ENCODE measurements at regions not wholly inside any gene's neighbourhood (a gene's known extent, or its start where the extent isn't known, plus 50 kb on each side); places are given as distances from the start of the nearest gene placed in this dataset.
"Not testable (repeated sequence)": the region's sequence is repeated elsewhere in the genome, so short reads cannot be mapped to it uniquely, and the experiment has no call there.

- Mint-ChIP-seq H3K4me1 (peaks cover 4% of the 10 kb centered on the region), H3K27ac (no peak overlapping the region), H3K27me3 (ENCODE audit: insufficient read depth) (no peaks in the 10 kb centered on the region), H3K4me3 (no peak overlapping the region), H3K9me3 (no peaks in the 10 kb centered on the region), H3K36me3 (ENCODE audit: low read depth) (no peaks in the 10 kb centered on the region)
- no peak overlapping the region for H3K9ac ChIP-seq (ENCODE audit: extremely low read depth, low read length, poor library complexity, severe bottlenecking)
- no peaks in the 10 kb centered on the region for H3K27me3 ChIP-seq (ENCODE audit: control insufficient read depth, insufficient read depth, low read length, poor library complexity, severe bottlenecking)
- peak; percentile 84 for TF ChIP-seq CTCF (conservative IDR thresholded peaks at IDR 0.05)
- H3K36me3 ChIP-seq (ENCODE audit: control insufficient read depth, insufficient read depth, low read length) = no peaks in the 10 kb centered on the region
- no peaks in the 10 kb centered on the region for H3K9me3 ChIP-seq (ENCODE audit: control insufficient read depth, low read length)
- no peaks in the 10 kb centered on the region for H3K4me1 ChIP-seq (ENCODE audit: control insufficient read depth, insufficient read depth, low read length)
- WGBS, 2 experiments (ENCODE audit: insufficient coverage in 1 of 2, insufficient read length in 1 of 2) = 58 to 80% methylated on average over 4 to 6 of the region's 6 CpGs
- H3K27ac ChIP-seq (ENCODE audit: low read depth, low read length) = no peak overlapping the region
- peak; percentile 92 for DNase-seq
- no peak overlapping the region for H3K4me3 ChIP-seq (ENCODE audit: low read length)
Measured at GRCh38 chr10:127649642-127650041, 87.3 kb upstream of the FOXI2 start.

GRCh38 chr10:127657056-127657455 is 79.9 kb upstream of the FOXI2 start:
- H3K4me3 ChIP-seq (ENCODE audit: low read length) = no peak overlapping the region
- WGBS, 2 experiments (ENCODE audit: insufficient coverage in 1 of 2, insufficient read length in 1 of 2) = 76 to 100% methylated on average over 1 of the region's 1 CpG
- DNase-seq = no peak
- TF ChIP-seq CTCF (conservative IDR thresholded peaks at IDR 0.05) = no peak
- H3K9ac ChIP-seq (ENCODE audit: extremely low read depth, low read length, poor library complexity, severe bottlenecking) = no peak overlapping the region
- Mint-ChIP-seq H3K9me3 (no peaks in the 10 kb centered on the region), H3K4me1 (peaks cover 14% of the 10 kb centered on the region), H3K4me3 (no peak overlapping the region), H3K27me3 (ENCODE audit: insufficient read depth) (no peaks in the 10 kb centered on the region), H3K27ac (peak overlapping the region; percentile 48), H3K36me3 (ENCODE audit: low read depth) (no peaks in the 10 kb centered on the region)
- H3K27ac ChIP-seq (ENCODE audit: low read depth, low read length) = no peak overlapping the region
- H3K27me3 ChIP-seq (ENCODE audit: control insufficient read depth, insufficient read depth, low read length, poor library complexity, severe bottlenecking) = no peaks in the 10 kb centered on the region
- no peaks in the 10 kb centered on the region for H3K4me1 ChIP-seq (ENCODE audit: control insufficient read depth, insufficient read depth, low read length)
- H3K36me3 ChIP-seq (ENCODE audit: control insufficient read depth, insufficient read depth, low read length) = no peaks in the 10 kb centered on the region
- H3K9me3 ChIP-seq (ENCODE audit: control insufficient read depth, low read length) = no peaks in the 10 kb centered on the region

- not testable (repeated sequence) for H3K4me3 ChIP-seq (ENCODE audit: low read length); H3K9ac ChIP-seq (ENCODE audit: extremely low read depth, low read length, poor library complexity, severe bottlenecking); H3K36me3 ChIP-seq (ENCODE audit: control insufficient read depth, insufficient read depth, low read length); H3K36me3 Mint-ChIP-seq (ENCODE audit: low read depth); H3K4me3 Mint-ChIP-seq; H3K9me3 ChIP-seq (ENCODE audit: control insufficient read depth, low read length); DNase-seq; H3K9me3 Mint-ChIP-seq; H3K27ac ChIP-seq (ENCODE audit: low read depth, low read length); H3K4me1 ChIP-seq (ENCODE audit: control insufficient read depth, insufficient read depth, low read length); H3K27ac Mint-ChIP-seq; H3K27me3 Mint-ChIP-seq (ENCODE audit: insufficient read depth); H3K27me3 ChIP-seq (ENCODE audit: control insufficient read depth, insufficient read depth, low read length, poor library complexity, severe bottlenecking)
- H3K4me1 Mint-ChIP-seq = peaks cover 13% of the 10 kb centered on the region
- 86 to 88% methylated on average over 1 to 3 of the region's 3 CpGs for WGBS, 2 experiments (ENCODE audit: insufficient coverage in 1 of 2, insufficient read length in 1 of 2)
Measured at GRCh38 chr10:127676430-127676829, 60.6 kb upstream of the FOXI2 start.

- no peak for TF ChIP-seq CTCF (conservative IDR thresholded peaks at IDR 0.05)
- Histone ChIP-seq H3K4me3 (ENCODE audit: low read length) (no peak overlapping the region), H3K36me3 (ENCODE audit: control insufficient read depth, insufficient read depth, low read length) (no peaks in the 10 kb centered on the region), H3K9ac (ENCODE audit: extremely low read depth, low read length, poor library complexity, severe bottlenecking) (no peak overlapping the region), H3K27ac (ENCODE audit: low read depth, low read length) (no peak overlapping the region), H3K4me1 (ENCODE audit: control insufficient read depth, insufficient read depth, low read length) (peaks cover 8% of the 10 kb centered on the region), H3K9me3 (ENCODE audit: control insufficient read depth, low read length) (no peaks in the 10 kb centered on the region), H3K27me3 (ENCODE audit: control insufficient read depth, insufficient read depth, low read length, poor library complexity, severe bottlenecking) (no peaks in the 10 kb centered on the region)
- peaks cover 13% of the 10 kb centered on the region for H3K4me1 Mint-ChIP-seq
- H3K36me3 Mint-ChIP-seq (ENCODE audit: low read depth) = no peaks in the 10 kb centered on the region
- no peak for DNase-seq
- 87% methylated on average over 6 to 8 of the region's 8 CpGs for WGBS, 2 experiments (ENCODE audit: insufficient coverage in 1 of 2, insufficient read length in 1 of 2)
- H3K4me3 Mint-ChIP-seq = no peak overlapping the region
- no peaks in the 10 kb centered on the region for H3K9me3 Mint-ChIP-seq
- H3K27ac Mint-ChIP-seq = no peak overlapping the region
- no peaks in the 10 kb centered on the region for H3K27me3 Mint-ChIP-seq (ENCODE audit: insufficient read depth)
Measured at GRCh38 chr10:127678091-127678490, 58.9 kb upstream of the FOXI2 start.
